GM23338 (cell line): ENCODE measurements at regions not wholly inside any gene's neighbourhood (a gene's known extent, or its start where the extent isn't known, plus 50 kb on each side); places are given as distances from the start of the nearest gene placed in this dataset.

Experiments used
- EZH2 ChIP-seq: fragments of 200-600 bp; sonication (generic); IDR thresholded peaks from one replicate; pipeline ENCODE4 v1.8.0; 2017; ENCODE audit warnings: antibody characterized with exemption, mild to moderate bottlenecking, low read depth; ENCODE audit not compliant: unreplicated experiment
- TF ChIP-seq, protein P1 (sequence below), 2 experiments: fragments of 200-600 bp in 1 of 2; sonication (generic) in 1 of 2; conservative IDR thresholded peaks; 2 replicates each; pipeline versions ENCODE4 v1.5.1 to v1.6.1; 2016 to 2017; ENCODE audit warnings: antibody characterized with exemption in 2 of 2, low read depth in 2 of 2, mild to moderate bottlenecking in 2 of 2, moderate library complexity in 1 of 2

DNA sequence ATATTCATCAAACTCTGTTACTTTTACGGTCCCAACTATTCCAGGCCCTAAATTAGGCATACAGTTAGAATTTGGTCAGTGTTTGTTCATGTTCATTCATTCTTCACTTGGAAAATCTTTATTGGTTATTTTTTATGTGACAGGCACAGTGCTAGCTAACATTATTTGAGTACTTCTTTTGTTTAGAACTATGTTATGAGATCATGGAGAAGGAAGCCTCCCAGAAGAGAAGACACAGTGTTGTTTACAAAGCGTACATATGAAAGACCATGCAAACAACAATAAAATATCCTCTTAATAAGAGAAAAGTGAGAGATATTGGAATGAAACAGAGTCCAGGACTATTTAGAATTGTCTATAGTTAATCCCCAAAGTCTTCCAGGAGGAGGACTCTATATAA, 399.2 kb downstream of the LRIG3 start:
- TF ChIP-seq, protein P1, sequence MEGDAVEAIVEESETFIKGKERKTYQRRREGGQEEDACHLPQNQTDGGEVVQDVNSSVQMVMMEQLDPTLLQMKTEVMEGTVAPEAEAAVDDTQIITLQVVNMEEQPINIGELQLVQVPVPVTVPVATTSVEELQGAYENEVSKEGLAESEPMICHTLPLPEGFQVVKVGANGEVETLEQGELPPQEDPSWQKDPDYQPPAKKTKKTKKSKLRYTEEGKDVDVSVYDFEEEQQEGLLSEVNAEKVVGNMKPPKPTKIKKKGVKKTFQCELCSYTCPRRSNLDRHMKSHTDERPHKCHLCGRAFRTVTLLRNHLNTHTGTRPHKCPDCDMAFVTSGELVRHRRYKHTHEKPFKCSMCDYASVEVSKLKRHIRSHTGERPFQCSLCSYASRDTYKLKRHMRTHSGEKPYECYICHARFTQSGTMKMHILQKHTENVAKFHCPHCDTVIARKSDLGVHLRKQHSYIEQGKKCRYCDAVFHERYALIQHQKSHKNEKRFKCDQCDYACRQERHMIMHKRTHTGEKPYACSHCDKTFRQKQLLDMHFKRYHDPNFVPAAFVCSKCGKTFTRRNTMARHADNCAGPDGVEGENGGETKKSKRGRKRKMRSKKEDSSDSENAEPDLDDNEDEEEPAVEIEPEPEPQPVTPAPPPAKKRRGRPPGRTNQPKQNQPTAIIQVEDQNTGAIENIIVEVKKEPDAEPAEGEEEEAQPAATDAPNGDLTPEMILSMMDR (conservative IDR thresholded peaks at IDR 0.05; ENCODE audit: low read depth in 2 of 2), result no peak
- TF ChIP-seq EZH2, result no peak
